H9 (cell line): ENCODE measurements at regions not wholly inside any gene's neighbourhood (a gene's known extent, or its start where the extent isn't known, plus 50 kb on each side); places are given as distances from the start of the nearest gene placed in this dataset.

Experiments used
- DNase-seq: peaks from one replicate; pipeline ENCODE4 v3.0.0-alpha.2; 2017
- H2AFZ ChIP-seq: one replicate; pipeline ENCODE4 v1.6.1; 2013; ENCODE audit warnings: mild to moderate bottlenecking, low read length, control low read depth, moderate library complexity
- H2AK5ac ChIP-seq: 2 replicates; pipeline ENCODE4 v1.6.1; 2013; ENCODE audit warnings: low read length, control low read depth, mixed read lengths; ENCODE audit not compliant: insufficient read length
- H2BK120ac ChIP-seq: one replicate; pipeline ENCODE4 v1.6.1; 2013; ENCODE audit warnings: low read depth, mild to moderate bottlenecking, low read length, control low read depth, inconsistent platforms; ENCODE audit not compliant: poor library complexity, severe bottlenecking
- H2BK12ac ChIP-seq: 2 replicates; pipeline ENCODE4 v1.6.1; 2013; ENCODE audit warnings: low read length, control low read depth, mixed read lengths, low read depth; ENCODE audit not compliant: insufficient read length
- H2BK15ac ChIP-seq: 2 replicates; pipeline ENCODE4 v1.6.1; 2013; ENCODE audit warnings: low read depth, low read length, control low read depth
- H2BK20ac ChIP-seq: one replicate; pipeline ENCODE4 v1.6.1; 2013; ENCODE audit warnings: low read depth, mild to moderate bottlenecking, low read length, control low read depth, inconsistent platforms; ENCODE audit not compliant: poor library complexity, severe bottlenecking
- H2BK5ac ChIP-seq: 2 replicates; pipeline ENCODE4 v1.6.1; 2013; ENCODE audit warnings: low read length, control low read depth, mixed read lengths; ENCODE audit not compliant: insufficient read length
- H3K14ac ChIP-seq: 2 replicates; pipeline ENCODE4 v1.6.1; 2013; ENCODE audit warnings: low read length, control low read depth; ENCODE audit not compliant: insufficient read depth
- H3K18ac ChIP-seq: 2 replicates; pipeline ENCODE4 v1.6.1; 2013; ENCODE audit warnings: low read depth, mild to moderate bottlenecking, mixed read lengths, low read length, control low read depth; ENCODE audit not compliant: insufficient read length
- H3K23ac ChIP-seq: 2 replicates; pipeline ENCODE4 v1.6.1; 2013; ENCODE audit warnings: low read length, control low read depth, mixed read lengths, low read depth; ENCODE audit not compliant: insufficient read length
- H3K23me2 ChIP-seq: 2 replicates; pipeline ENCODE4 v1.6.1; 2013; ENCODE audit warnings: low read depth, mild to moderate bottlenecking, mixed read lengths, low read length, control low read depth; ENCODE audit not compliant: insufficient read length, poor library complexity, severe bottlenecking
- H3K27ac ChIP-seq: 2 replicates; pipeline ENCODE4 v1.5.1; 2013; ENCODE audit warnings: low read length, control low read depth, mixed read lengths, low read depth; ENCODE audit not compliant: insufficient read length
- H3K27me3 ChIP-seq: 2 replicates; pipeline ENCODE4 v1.6.1; 2013; ENCODE audit warnings: low read length, control low read depth, inconsistent platforms; ENCODE audit not compliant: insufficient read depth
- H3K4ac ChIP-seq: 2 replicates; pipeline ENCODE4 v1.6.1; 2013; ENCODE audit warnings: low read depth, mild to moderate bottlenecking, control low read depth, inconsistent platforms, low read length, moderate library complexity
- H3K4me1 ChIP-seq: 2 replicates; pipeline ENCODE4 v1.6.1; 2013; ENCODE audit warnings: low read length, control low read depth, inconsistent platforms; ENCODE audit not compliant: insufficient read depth
- H3K4me2 ChIP-seq: 2 replicates; pipeline ENCODE4 v1.6.1; 2013; ENCODE audit warnings: low read length, control low read depth, mixed read lengths; ENCODE audit not compliant: insufficient read length, insufficient read depth
- H3K56ac ChIP-seq: 2 replicates; pipeline ENCODE4 v1.6.1; 2013; ENCODE audit warnings: low read depth, mild to moderate bottlenecking, mixed read lengths, low read length, control low read depth; ENCODE audit not compliant: insufficient read length
- H3K79me1 ChIP-seq: 2 replicates; pipeline ENCODE4 v1.6.1; 2013; ENCODE audit warnings: low read depth, mild to moderate bottlenecking, moderate library complexity, low read length, control low read depth, inconsistent platforms; ENCODE audit not compliant: insufficient read depth, poor library complexity, severe bottlenecking
- H3K79me2 ChIP-seq: 2 replicates; pipeline ENCODE4 v1.6.1; 2013; ENCODE audit warnings: low read length, control low read depth, inconsistent platforms; ENCODE audit not compliant: insufficient read depth
- H3K9ac ChIP-seq: 2 replicates; pipeline ENCODE4 v1.6.1; 2013; ENCODE audit warnings: low read length, control low read depth, mixed read lengths; ENCODE audit not compliant: insufficient read length; ENCODE audit errors: extremely low read depth
- H3K9me3 ChIP-seq: one replicate; pipeline ENCODE4 v1.6.1; 2013; ENCODE audit warnings: low read depth, low read length, inconsistent platforms; ENCODE audit not compliant: control insufficient read depth
- H3T11ph ChIP-seq: one replicate; pipeline ENCODE4 v1.6.1; 2013; ENCODE audit warnings: mild to moderate bottlenecking, low read length, control low read depth, inconsistent platforms
- H4K20me1 ChIP-seq: one replicate; pipeline ENCODE4 v1.6.1; 2013; ENCODE audit not compliant: control insufficient read depth, insufficient read length, insufficient read depth
- H4K5ac ChIP-seq: 2 replicates; pipeline ENCODE4 v1.6.1; 2013; ENCODE audit warnings: low read depth, mild to moderate bottlenecking, mixed read lengths, low read length, control low read depth; ENCODE audit not compliant: insufficient read length
- H4K8ac ChIP-seq: replicated peaks from 2 replicates; pipeline ENCODE4 v1.6.1; 2013; ENCODE audit warnings: low read length, control low read depth, mixed read lengths, low read depth; ENCODE audit not compliant: insufficient read length
- H4K91ac ChIP-seq: 2 replicates; pipeline ENCODE4 v1.6.1; 2013; ENCODE audit warnings: low read depth, mild to moderate bottlenecking, moderate library complexity, mixed read lengths, low read length, control low read depth; ENCODE audit not compliant: insufficient read length
- H3K27ac Mint-ChIP-seq, 3 experiments: 2 replicates in 2 of 3; 3 replicates in 1 of 3; pipeline ENCODE4 v1.8.0; 2020 to 2021; ENCODE audit warnings: mixed read lengths in 3 of 3, mild to moderate bottlenecking in 1 of 3, moderate library complexity in 1 of 3
- H3K27me3 Mint-ChIP-seq: 2 replicates; pipeline ENCODE4 v1.8.0; 2021; ENCODE audit warnings: low read depth, mild to moderate bottlenecking, moderate library complexity, mixed read lengths
- H3K36me3 Mint-ChIP-seq, 3 experiments: 2 replicates in 2 of 3; 3 replicates in 1 of 3; pipeline ENCODE4 v1.8.0; 2020 to 2021; ENCODE audit warnings: low read depth in 3 of 3, mixed read lengths in 3 of 3; ENCODE audit not compliant: insufficient read depth in 1 of 3
- H3K4me1 Mint-ChIP-seq, 2 experiments: 2 replicates each; pipeline ENCODE4 v1.8.0; 2020; ENCODE audit warnings: mixed read lengths in 2 of 2
- H3K4me3 Mint-ChIP-seq, 2 experiments: 2 replicates in 1 of 2; 3 replicates in 1 of 2; pipeline ENCODE4 v1.8.0; 2020 to 2021; ENCODE audit warnings: mild to moderate bottlenecking in 2 of 2, mixed read lengths in 2 of 2, moderate library complexity in 1 of 2
- H3K9me3 Mint-ChIP-seq, 2 experiments: 2 replicates in 1 of 2; 3 replicates in 1 of 2; pipeline ENCODE4 v1.8.0; 2020; ENCODE audit warnings: mild to moderate bottlenecking in 2 of 2, mixed read lengths in 2 of 2, moderate library complexity in 1 of 2
- CTCF ChIP-seq: fragments of 200-600 bp; sonication (generic); conservative IDR thresholded peaks from 3 replicates; pipeline ENCODE4 v1.8.0; 2021; ENCODE audit warnings: antibody characterized with exemption, mild to moderate bottlenecking
- WGBS: extraction: QIAGEN DNeasy Blood & Tissue Kit; methylation state at CpG from one replicate; pipeline ENCODE4 v1.1.7; 2013; ENCODE audit warnings: missing lambda C conversion rate, low lambda C conversion rate, mixed read lengths; ENCODE audit not compliant: insufficient read length; ENCODE audit errors: extremely low coverage; 5-methylcytosine and 5-hydroxymethylcytosine counted together

GRCh38 chr4:161121451-161121850 is 1042.3 kb downstream of the FSTL5 start:
- Mint-ChIP-seq H3K4me1 (no peaks in the 10 kb centered on the region), H3K36me3 (peaks cover 8 to 28% (median 10%) of the 10 kb centered on the region in 3 experiments), H3K27ac (peak overlapping the region in 1 of 3 experiments; percentile 27; a peak in 1 of 7 replicates), H3K4me3 (no peak overlapping the region), H3K27me3 (no peaks in the 10 kb centered on the region), H3K9me3 (peaks cover 20 to 25% of the 10 kb centered on the region in 2 experiments)
- Histone ChIP-seq H2BK5ac (no peak overlapping the region), H4K91ac (no peak overlapping the region), H3K27ac (no peak overlapping the region), H3K18ac (no peak overlapping the region), H3K9ac (no peak overlapping the region), H3K4ac (no peak overlapping the region), H3K56ac (no peak overlapping the region), H4K8ac (no peak overlapping the region), H4K5ac (no peak overlapping the region), H2AFZ (no peak overlapping the region), H3K79me1 (no peaks in the 10 kb centered on the region), H3K23ac (no peak overlapping the region), H3K23me2 (no peaks in the 10 kb centered on the region), H3K27me3 (no peaks in the 10 kb centered on the region), H2BK15ac (no peak overlapping the region), H2BK20ac (no peak overlapping the region), H3T11ph (no peak overlapping the region), H3K4me2 (no peak overlapping the region), H2BK12ac (no peak overlapping the region), H2BK120ac (no peak overlapping the region), H4K20me1 (no peaks in the 10 kb centered on the region), H3K4me1 (no peaks in the 10 kb centered on the region), H3K14ac (no peak overlapping the region), H3K79me2 (no peaks in the 10 kb centered on the region), H2AK5ac (no peak overlapping the region), H3K9me3 (no peaks in the 10 kb centered on the region)
- DNase-seq = no peak
- no CpG with 5 or more reads among the region's 2 CpGs for WGBS
- no peak for TF ChIP-seq CTCF
